IMR-90 (cell line): ENCODE measurements at regions not wholly inside any gene's neighbourhood (a gene's known extent, or its start where the extent isn't known, plus 50 kb on each side); places are given as distances from the start of the nearest gene placed in this dataset.

Source experiments
- ATAC-seq: fragments of 200-7000 bp; cut with Tn5 transposase; 2 replicates; pipeline ENCODE4 v1.9.1; 2020; ENCODE audit warnings: low read depth, mild to moderate bottlenecking, moderate library complexity
- BruUV-seq: library from RNA; stranded (reverse); fragments of 400-500 nt; replicated peaks from 2 replicates; lab custom pipeline; 2021; lab: Mats Ljungman, UMichigan
- CTCF ChIA-PET: fragments of 300-600 bp; formaldehyde crosslinking; extraction: SDS; loops from one replicate; lab custom pipeline; 2021; ENCODE audit warnings: antibody characterized with exemption; lab: Yijun Ruan, JAX
- POLR2A ChIA-PET: fragments of 300-600 bp; sonication (Branson Sonifier 250); formaldehyde crosslinking; loops from one replicate; lab custom pipeline; 2022; ENCODE audit warnings: antibody characterized with exemption; ENCODE audit not compliant: unreplicated experiment; lab: Charles Lee
- DNase-seq: peaks from one replicate; pipeline ENCODE4 v3.0.0; 2013
- H2AFZ ChIP-seq: replicated peaks from 2 replicates; pipeline ENCODE3; 2013; ENCODE audit warnings: low read length, mild to moderate bottlenecking; ENCODE audit not compliant: poor library complexity
- H2AK5ac ChIP-seq: 2 replicates; pipeline ENCODE4 v1.6.1; 2013; ENCODE audit warnings: low read depth, low read length, inconsistent platforms
- H2AK9ac ChIP-seq: replicated peaks from 2 replicates; pipeline ENCODE3; 2013; ENCODE audit warnings: mild to moderate bottlenecking, low read depth, low read length, moderate library complexity; ENCODE audit not compliant: poor library complexity
- H2BK120ac ChIP-seq: 2 replicates; pipeline ENCODE4 v1.6.1; 2013; ENCODE audit warnings: low read depth, low read length, inconsistent platforms
- H2BK15ac ChIP-seq: 3 replicates; pipeline ENCODE4 v1.6.1; 2013; ENCODE audit warnings: low read depth, low read length, inconsistent platforms
- H2BK20ac ChIP-seq: 2 replicates; pipeline ENCODE4 v1.6.1; 2013; ENCODE audit warnings: low read depth, mild to moderate bottlenecking, inconsistent platforms, low read length, moderate library complexity
- H2BK5ac ChIP-seq: 2 replicates; pipeline ENCODE4 v1.6.1; 2013; ENCODE audit warnings: mild to moderate bottlenecking, low read depth, low read length, inconsistent platforms; ENCODE audit not compliant: poor library complexity, severe bottlenecking
- H3K14ac ChIP-seq: replicated peaks from 2 replicates; pipeline ENCODE4 v1.6.1; 2013; ENCODE audit warnings: low read depth, low read length, inconsistent platforms
- H3K18ac ChIP-seq: 2 replicates; pipeline ENCODE4 v1.6.1; 2013; ENCODE audit warnings: low read depth, low read length, control low read depth
- H3K23ac ChIP-seq: 2 replicates; pipeline ENCODE4 v1.6.1; 2013; ENCODE audit warnings: low read depth, low read length, inconsistent platforms
- H3K27ac ChIP-seq: 2 replicates; pipeline ENCODE4 v1.5.1; 2013; ENCODE audit warnings: mild to moderate bottlenecking, control low read depth, low read length; ENCODE audit not compliant: insufficient read depth
- H3K27me3 ChIP-seq: 2 replicates; pipeline ENCODE4 v1.6.1; 2013; ENCODE audit warnings: low read length; ENCODE audit not compliant: control insufficient read depth, insufficient read depth
- H3K36me3 ChIP-seq: 2 replicates; pipeline ENCODE4 v1.6.1; 2013; ENCODE audit warnings: low read length, mixed read lengths; ENCODE audit not compliant: control insufficient read depth, insufficient read depth
- H3K4ac ChIP-seq: 2 replicates; pipeline ENCODE4 v1.6.1; 2013; ENCODE audit warnings: low read depth, low read length, inconsistent platforms
- H3K4me1 ChIP-seq: 2 replicates; pipeline ENCODE4 v1.6.1; 2013; ENCODE audit warnings: low read length, mixed read lengths; ENCODE audit not compliant: control insufficient read depth, insufficient read depth
- H3K4me2 ChIP-seq: 2 replicates; pipeline ENCODE4 v1.6.1; 2013; ENCODE audit warnings: low read depth, mild to moderate bottlenecking, control low read depth, low read length, moderate library complexity
- H3K4me3 ChIP-seq: 2 replicates; pipeline ENCODE4 v1.5.1; 2013; ENCODE audit warnings: low read depth, mild to moderate bottlenecking, control low read depth, low read length, moderate library complexity; ENCODE audit not compliant: insufficient read depth
- H3K56ac ChIP-seq: 2 replicates; pipeline ENCODE4 v1.6.1; 2013; ENCODE audit warnings: low read length, inconsistent platforms; ENCODE audit not compliant: insufficient read depth; ENCODE audit errors: extremely low read depth
- H3K79me1 ChIP-seq, 2 experiments: 2 replicates each; pipeline ENCODE4 v1.6.1; 2013; ENCODE audit warnings: low read length in 2 of 2, inconsistent platforms in 1 of 2, low read depth in 1 of 2
- H3K9ac ChIP-seq: 2 replicates; pipeline ENCODE4 v1.6.1; 2013; ENCODE audit warnings: low read depth, low read length, control low read depth
- H3K9me1 ChIP-seq: 2 replicates; pipeline ENCODE4 v1.6.1; 2013; ENCODE audit warnings: low read length, inconsistent platforms; ENCODE audit not compliant: insufficient read depth
- H3K9me3 ChIP-seq: 2 replicates; pipeline ENCODE4 v1.6.1; 2013; ENCODE audit warnings: low read length; ENCODE audit not compliant: control insufficient read depth, insufficient read depth
- H4K20me1 ChIP-seq: 2 replicates; pipeline ENCODE4 v1.6.1; 2013; ENCODE audit warnings: low read length, inconsistent platforms; ENCODE audit not compliant: insufficient read depth
- H4K5ac ChIP-seq: 2 replicates; pipeline ENCODE4 v1.6.1; 2013; ENCODE audit warnings: mild to moderate bottlenecking, low read depth, low read length, control low read depth
- H4K8ac ChIP-seq, 2 experiments: 2 replicates each; pipeline ENCODE4 v1.6.1; 2013; ENCODE audit warnings: low read depth in 2 of 2, low read length in 2 of 2, control low read depth in 1 of 2, inconsistent platforms in 1 of 2
- H4K91ac ChIP-seq: 2 replicates; pipeline ENCODE4 v1.6.1; 2013; ENCODE audit warnings: low read depth, low read length, inconsistent platforms; ENCODE audit not compliant: insufficient read depth
- CEBPB ChIP-seq: IDR thresholded peaks from 2 replicates; pipeline ENCODE4 v1.6.1; 2012; ENCODE audit warnings: low read depth, low read length, improper control_type of control experiment
- CHD1 ChIP-seq: IDR thresholded peaks from 2 replicates; pipeline ENCODE4 v1.6.1; 2012; ENCODE audit warnings: low read depth, low read length, improper control_type of control experiment
- CTCF ChIP-seq: conservative IDR thresholded peaks from 2 replicates; pipeline ENCODE4 v1.5.1; 2012; ENCODE audit warnings: mild to moderate bottlenecking, low read depth, low read length, improper control_type of control experiment
- ELK1 ChIP-seq: fragments of 150-350 bp; IDR thresholded peaks from 2 replicates; pipeline ENCODE4 v1.6.1; 2016; ENCODE audit warnings: low read depth, mild to moderate bottlenecking, low read length, moderate library complexity, borderline replicate concordance
- FOS ChIP-seq: fragments of 150-350 bp; IDR thresholded peaks from 2 replicates; pipeline ENCODE4 v1.6.1; 2016; ENCODE audit warnings: low read depth, low read length
- MAFK ChIP-seq: IDR thresholded peaks from 2 replicates; pipeline ENCODE4 v1.6.1; 2012; ENCODE audit warnings: low read depth, low read length, improper control_type of control experiment
- MAZ ChIP-seq: IDR thresholded peaks from 2 replicates; pipeline ENCODE4 v1.6.1; 2012; ENCODE audit warnings: low read depth, mild to moderate bottlenecking, low read length, improper control_type of control experiment, moderate library complexity, borderline replicate concordance
- MXI1 ChIP-seq: IDR thresholded peaks from 2 replicates; pipeline ENCODE4 v1.6.1; 2012; ENCODE audit warnings: low read depth, mild to moderate bottlenecking, low read length, moderate library complexity, borderline replicate concordance
- NFE2L2 ChIP-seq: fragments of 150-350 bp; IDR thresholded peaks from 2 replicates; pipeline ENCODE4 v1.6.1; 2016; ENCODE audit warnings: low read depth, mild to moderate bottlenecking, low read length
- POLR2A ChIP-seq: IDR thresholded peaks from 2 replicates; pipeline ENCODE4 v1.6.1; 2012; ENCODE audit warnings: mild to moderate bottlenecking, low read depth, low read length
- RAD21 ChIP-seq: IDR thresholded peaks from 2 replicates; pipeline ENCODE4 v1.6.1; 2012; ENCODE audit warnings: low read length, improper control_type of control experiment
- RFX5 ChIP-seq: IDR thresholded peaks from 2 replicates; pipeline ENCODE4 v1.8.0; 2012; ENCODE audit warnings: low read depth, mild to moderate bottlenecking, low read length, moderate library complexity
- SMC3 ChIP-seq: fragments of 150-350 bp; IDR thresholded peaks from 2 replicates; pipeline ENCODE4 v1.6.1; 2016; ENCODE audit warnings: low read depth, mild to moderate bottlenecking, antibody characterized with exemption, low read length, moderate library complexity
- USF2 ChIP-seq: fragments of 150-350 bp; IDR thresholded peaks from 2 replicates; pipeline ENCODE4 v1.6.1; 2017; ENCODE audit warnings: mild to moderate bottlenecking, antibody characterized with exemption, low read length, low read depth
- WGBS, 2 experiments: methylation state at CpG; one replicate each; pipeline versions ENCODE4 v1.1.5 to v1.1.7; 2013; ENCODE audit warnings: missing lambda C conversion rate in 2 of 2; ENCODE audit not compliant: insufficient read length in 1 of 2; ENCODE audit errors: extremely low coverage in 2 of 2; 5-methylcytosine and 5-hydroxymethylcytosine counted together
- dilution Hi-C: fragments of 300-500 bp; cut with HindIII; formaldehyde crosslinking; loops from one replicate; pipeline ENCODE4 v1.14.3; 2018; ENCODE audit warnings: low sequenced_read_pairs; ENCODE audit not compliant: unreplicated experiment
- in situ Hi-C: fragments of 300-500 bp; cut with MboI; formaldehyde crosslinking; loops from 3 replicates; pipeline ENCODE4 v1.14.3; 2019; ENCODE audit warnings: low sequenced_read_pairs, inconsistent platforms, mixed read lengths
- intact Hi-C: fragments of 100-400 bp; cut with micrococcal nuclease; formaldehyde crosslinking; loops from 2 replicates; pipeline ENCODE4 v1.10.0; 2022

- peak overlapping the region; percentile 35 for H2AFZ ChIP-seq
- H3K4me2 ChIP-seq: no peak overlapping the region
- in situ Hi-C loops: no loop called here
- H2AK5ac ChIP-seq: peak overlapping the region; percentile 67; the same call in 1 of the 2 replicates
- no peak overlapping the region for H3K9ac ChIP-seq
- peaks cover 2% of the 10 kb centered on the region; the same call in 1 of the 2 replicates for H3K4me1 ChIP-seq
- peak overlapping the region; percentile 39; the same call in 1 of the 2 replicates for H3K18ac ChIP-seq
- no peak overlapping the region for H3K4me3 ChIP-seq
- H3K9me1 ChIP-seq: peaks cover 4% of the 10 kb centered on the region
- no peak overlapping the region for H3K56ac ChIP-seq
- H3K14ac ChIP-seq: peak overlapping the region; percentile 66; the same call in 1 of the 2 replicates
- no TSS peak for BruUV-seq
- peak overlapping the region; percentile 81 for H2BK20ac ChIP-seq
- no CpG with 5 or more reads among the region's 1 CpG for WGBS, 2 experiments
- intact Hi-C loops: no loop called here
- ChIA-PET CTCF (interaction anchor here (1.0 to 1.9 kb wide), 2 partner anchors 63 to 165 kb away, joined by 3 to 4 read pairs; no protein-coding TSS in a partner anchor), POLR2A (interaction anchor here (0.9 kb wide), 1 partner anchor 14 kb away, joined by 4 read pairs; no protein-coding TSS in a partner anchor)
- peak overlapping the region; percentile 52; the same call in 1 of the 2 replicates for H2BK120ac ChIP-seq
- H3K9me3 ChIP-seq: peaks cover 4% of the 10 kb centered on the region
- peaks cover 5 to 10% of the 10 kb centered on the region in 2 experiments; a peak in 2 of 4 replicates for H3K79me1 ChIP-seq
- H4K91ac ChIP-seq: peak overlapping the region; percentile 36; the same call in 1 of the 2 replicates
- H4K8ac ChIP-seq: peak overlapping the region in 1 of 2 experiments; percentile 48; a peak in 3 of 4 replicates
- dilution Hi-C loops: no loop called here
- no peaks in the 10 kb centered on the region for H3K27me3 ChIP-seq
- H4K20me1 ChIP-seq: no peaks in the 10 kb centered on the region
- no peak for ATAC-seq
- H2BK15ac ChIP-seq: peak overlapping the region; percentile 85; the same call in 2 of the 3 replicates
- peak overlapping the region; percentile 37 for H2BK5ac ChIP-seq
- H3K4ac ChIP-seq: peak overlapping the region; percentile 58; the same call in 1 of the 2 replicates
- H3K23ac ChIP-seq: peak overlapping the region; percentile 91
- no peak overlapping the region for H3K27ac ChIP-seq
- no peak overlapping the region for H2AK9ac ChIP-seq
- no peak overlapping the region for H4K5ac ChIP-seq
- H3K36me3 ChIP-seq: no peaks in the 10 kb centered on the region
- no peak for DNase-seq
- no peak for TF ChIP-seq MXI1
- no peak for TF ChIP-seq ELK1
- no peak for TF ChIP-seq USF2
- no peak for TF ChIP-seq CEBPB
- TF ChIP-seq POLR2A: no peak
- TF ChIP-seq MAZ: no peak
- no peak for TF ChIP-seq RAD21
- TF ChIP-seq CTCF: no peak
- no peak for TF ChIP-seq FOS
- TF ChIP-seq SMC3: no peak
- no peak for TF ChIP-seq CHD1
- no peak for TF ChIP-seq NFE2L2
- TF ChIP-seq MAFK: no peak
- TF ChIP-seq RFX5: no peak
These were observed 119.6 kb downstream of the TES start for GRCh38 chr7:116329686-116330503.
